Gastrocnemius medialis (tissue), 4 donors: ENCODE measurements at regions not wholly inside any gene's neighbourhood (a gene's known extent, or its start where the extent isn't known, plus 50 kb on each side); places are given as distances from the start of the nearest gene placed in this dataset.

Experiments used
- ATAC-seq, 2 donors: fragments of 150-250 bp; one replicate each; pipeline ENCODE4 v1.9.1; 2016
- DNase-seq, 2 donors: peaks; one replicate each; pipeline ENCODE4 v3.0.0-alpha.2; 2019
- H3K27ac ChIP-seq, 4 donors: fragments of 200-600 bp; sonication (generic); 1 replicate in 1 of 4; 2 replicates in 3 of 4; pipeline ENCODE4 v1.5.1; 2016 to 2018; ENCODE audit warnings: mild to moderate bottlenecking in 2 of 4, moderate library complexity in 1 of 4
- H3K27me3 ChIP-seq, 3 donors: fragments of 200-600 bp; sonication (generic) in 2 of 3; 1 replicate in 1 of 3; 2 replicates in 2 of 3; pipeline versions ENCODE4 v1.5.1 to v1.6.0; 2016 to 2019; ENCODE audit warnings: mild to moderate bottlenecking in 1 of 3, moderate library complexity in 1 of 3
- H3K36me3 ChIP-seq, 2 donors: fragments of 200-600 bp; sonication (generic) in 1 of 2; one replicate each; pipeline ENCODE4 v1.5.1; 2017 to 2018
- H3K4me1 ChIP-seq, 2 donors: fragments of 200-600 bp; sonication (generic) in 1 of 2; one replicate each; pipeline ENCODE4 v1.5.1; 2016 to 2017; ENCODE audit warnings: mild to moderate bottlenecking in 2 of 2
- H3K4me3 ChIP-seq, 4 donors: fragments of 200-600 bp; sonication (generic) in 3 of 4; 1 replicate in 1 of 4; 2 replicates in 3 of 4; pipeline ENCODE4 v1.5.1; 2016 to 2019; ENCODE audit warnings: mild to moderate bottlenecking in 2 of 4
- H3K9me3 ChIP-seq, 3 donors: fragments of 200-600 bp; sonication (generic) in 2 of 3; 1 replicate in 1 of 3; 2 replicates in 2 of 3; pipeline ENCODE4 v1.5.1; 2016 to 2019
- CTCF ChIP-seq, 5 experiments: fragments of 450-650 bp in 3 of 5; fragments of 200-600 bp in 2 of 5; sonication (generic) in 2 of 5; IDR thresholded peaks in 4 of 5; conservative IDR thresholded peaks in 1 of 5; 1 replicate in 4 of 5; 2 replicates in 1 of 5; pipeline ENCODE4 v1.5.1; 2016 to 2019; ENCODE audit warnings: antibody characterized with exemption in 5 of 5, mild to moderate bottlenecking in 3 of 5, moderate library complexity in 3 of 5
- POLR2A ChIP-seq, 2 donors: fragments of 450-650 bp; IDR thresholded peaks; one replicate each; pipeline ENCODE4 v1.6.1; 2017; ENCODE audit warnings: antibody characterized with exemption in 2 of 2, mild to moderate bottlenecking in 2 of 2, moderate library complexity in 2 of 2
- in situ Hi-C, 4 donors: fragments of 200-750 bp; cut with MboI; loops; one replicate each; pipeline versions ENCODE4 v1.15.0 to v1.8.0; 2017; ENCODE audit warnings: low sequenced_read_pairs in 4 of 4
- intact Hi-C: fragments of 100-400 bp; cut with DNase I; formaldehyde crosslinking; loops from one replicate; pipeline ENCODE4 v1.15.1; 2023; ENCODE audit warnings: low total_unique reads

DNA sequence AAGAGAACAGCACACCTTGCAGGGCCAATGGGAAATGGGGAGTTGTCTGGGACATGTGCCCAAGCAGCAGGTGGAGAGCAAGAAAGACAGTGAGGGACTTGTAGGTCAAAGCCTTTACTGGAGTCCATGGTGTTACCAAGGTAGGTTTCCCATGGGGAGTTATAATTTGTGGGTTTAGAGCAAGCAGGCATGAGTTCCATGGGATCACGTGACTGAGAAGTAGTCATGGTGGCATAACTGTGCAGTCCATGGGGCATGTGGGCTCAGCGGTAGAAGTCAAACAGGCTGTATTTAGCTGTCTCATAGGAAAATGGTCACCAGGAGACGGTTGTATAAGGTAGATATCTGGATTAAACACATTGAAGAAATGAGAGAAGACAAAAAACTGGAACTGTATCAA, 715.1 kb downstream of the SLITRK1 start:
- intact Hi-C loops, result no loop called here
- no peak for DNase-seq
- no peak for TF ChIP-seq POLR2A (IDR thresholded peaks at IDR 0.05)
- no peak for TF ChIP-seq CTCF (IDR thresholded peaks at IDR 0.05 in 4 of 5, conservative IDR thresholded peaks at IDR 0.05 in 1 of 5)
- no peak for ATAC-seq
- in situ Hi-C loops, result no loop called here
- Histone ChIP-seq H3K4me3 (no peak overlapping the region), H3K36me3 (no peaks in the 10 kb centered on the region), H3K4me1 (no peaks in the 10 kb centered on the region), H3K27ac (no peak overlapping the region), H3K27me3 (no peaks in the 10 kb centered on the region), H3K9me3 (no peaks in the 10 kb centered on the region)

DNA sequence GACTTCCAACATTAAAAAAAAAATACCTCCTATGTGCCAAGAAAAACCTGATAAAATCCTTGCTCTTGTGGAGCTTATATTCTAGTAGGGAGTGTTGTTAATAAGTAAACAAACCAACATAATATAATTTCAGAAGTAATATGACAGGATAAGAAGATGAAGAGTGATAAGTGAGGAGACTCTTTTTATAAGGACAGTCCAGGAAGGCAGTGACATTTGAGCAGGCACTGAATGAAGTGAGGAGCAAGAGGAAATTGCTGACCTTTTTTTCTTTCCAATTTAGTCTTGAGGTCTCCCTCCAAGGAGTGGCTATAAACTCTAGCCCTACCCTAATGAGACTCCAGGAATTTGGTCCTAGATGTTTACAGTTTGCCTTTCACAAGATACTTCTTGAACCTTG, 715.7 kb downstream of the SLITRK1 start:
- Histone ChIP-seq H3K9me3 (no peaks in the 10 kb centered on the region), H3K27me3 (no peaks in the 10 kb centered on the region), H3K36me3 (no peaks in the 10 kb centered on the region), H3K4me3 (no peak overlapping the region), H3K27ac (no peak overlapping the region), H3K4me1 (no peaks in the 10 kb centered on the region)
- intact Hi-C loops, result no loop called here
- DNase-seq (no peak), ATAC-seq (no peak)
- TF ChIP-seq POLR2A (IDR thresholded peaks at IDR 0.05) (no peak), CTCF (IDR thresholded peaks at IDR 0.05 in 4 of 5, conservative IDR thresholded peaks at IDR 0.05 in 1 of 5) (no peak)
- in situ Hi-C loops, result no loop called here

GRCh38 chr13:83162493-83162892, 719.8 kb downstream of the SLITRK1 start:
- in situ Hi-C loops, result no loop called here
- Histone ChIP-seq H3K36me3 (no peaks in the 10 kb centered on the region), H3K9me3 (no peaks in the 10 kb centered on the region), H3K27me3 (no peaks in the 10 kb centered on the region), H3K4me3 (no peak overlapping the region), H3K27ac (no peak overlapping the region), H3K4me1 (no peaks in the 10 kb centered on the region)
- DNase-seq, result no peak
- intact Hi-C loops, result no loop called here
- TF ChIP-seq POLR2A (IDR thresholded peaks at IDR 0.05) (no peak), CTCF (IDR thresholded peaks at IDR 0.05 in 4 of 5, conservative IDR thresholded peaks at IDR 0.05 in 1 of 5) (no peak)
- ATAC-seq, result no peak

- no peak for ATAC-seq
- Histone ChIP-seq H3K27ac (no peak overlapping the region), H3K4me3 (no peak overlapping the region), H3K4me1 (no peaks in the 10 kb centered on the region), H3K36me3 (no peaks in the 10 kb centered on the region), H3K27me3 (no peaks in the 10 kb centered on the region), H3K9me3 (no peaks in the 10 kb centered on the region)
- TF ChIP-seq CTCF (IDR thresholded peaks at IDR 0.05 in 4 of 5, conservative IDR thresholded peaks at IDR 0.05 in 1 of 5) (no peak), POLR2A (IDR thresholded peaks at IDR 0.05) (no peak)
- intact Hi-C loops, result no loop called here
- no peak for DNase-seq
- in situ Hi-C loops, result no loop called here
Measured at GRCh38 chr13:83153848-83154247, 728.4 kb downstream of the SLITRK1 start.

GRCh38 chr13:83151308-83151660, 731.0 kb downstream of the SLITRK1 start:
- H3K4me3 ChIP-seq, result no peak overlapping the region

More at GRCh38 chr13:83151308-83151660, 731.0 kb downstream of the SLITRK1 start:
- Histone ChIP-seq H3K27ac (no peak overlapping the region), H3K4me1 (no peaks in the 10 kb centered on the region), H3K36me3 (no peaks in the 10 kb centered on the region), H3K27me3 (no peaks in the 10 kb centered on the region), H3K9me3 (no peaks in the 10 kb centered on the region)
- DNase-seq (no peak), ATAC-seq (no peak)
- no peak for TF ChIP-seq POLR2A (IDR thresholded peaks at IDR 0.05)
- no peak for TF ChIP-seq CTCF (IDR thresholded peaks at IDR 0.05 in 4 of 5, conservative IDR thresholded peaks at IDR 0.05 in 1 of 5)
- in situ Hi-C loops (no loop called here), intact Hi-C loops (no loop called here)
